ENCODE measurements at regions not wholly inside any gene's neighbourhood (a gene's known extent, or its start where the extent isn't known, plus 50 kb on each side); places are given as distances from the start of the nearest gene placed in this dataset.

- no peaks in the 10 kb centered on the region for H3K79me1 ChIP-seq (ENCODE audit: insufficient read depth, low read depth, low read length, poor library complexity, severe bottlenecking)
- H3K27ac Mint-ChIP-seq = no peak overlapping the region
- H3K9me3 Mint-ChIP-seq = peaks cover 0 to 13% of the 10 kb centered on the region in 2 experiments; a peak in 3 of 5 replicates
- H3K36me3 Mint-ChIP-seq (ENCODE audit: insufficient read depth in 1 of 3, low read depth in 3 of 3) = peaks cover 0 to 4% (median 0%) of the 10 kb centered on the region in 3 experiments; a peak in 3 of 7 replicates
- no peaks in the 10 kb centered on the region for H3K27me3 ChIP-seq (ENCODE audit: insufficient read depth, low read length)
- H3K4me2 ChIP-seq (ENCODE audit: insufficient read depth, insufficient read length, low read length) = no peak overlapping the region
- no peaks in the 10 kb centered on the region for H3K4me1 ChIP-seq (ENCODE audit: insufficient read depth, low read length)
- no peak overlapping the region for H4K91ac ChIP-seq (ENCODE audit: insufficient read length, low read depth, low read length)
- H2BK120ac ChIP-seq (ENCODE audit: low read depth, low read length, poor library complexity, severe bottlenecking) = no peak overlapping the region
- no peak overlapping the region for H3K56ac ChIP-seq (ENCODE audit: insufficient read length, low read depth, low read length)
- H3K27me3 Mint-ChIP-seq (ENCODE audit: low read depth) = no peaks in the 10 kb centered on the region
- no peak overlapping the region for H4K8ac ChIP-seq (replicated peaks; ENCODE audit: insufficient read length, low read depth, low read length)
- H2AFZ ChIP-seq (ENCODE audit: low read length) = no peak overlapping the region
- H2AK5ac ChIP-seq (ENCODE audit: insufficient read length, low read length) = no peak overlapping the region
- DNase-seq = no peak
- no peak overlapping the region for H4K5ac ChIP-seq (ENCODE audit: insufficient read length, low read depth, low read length)
- H3K4me3 Mint-ChIP-seq = no peak overlapping the region
- no peaks in the 10 kb centered on the region for H3K23me2 ChIP-seq (ENCODE audit: insufficient read length, low read depth, low read length, poor library complexity, severe bottlenecking)
- no peak overlapping the region for H3K18ac ChIP-seq (ENCODE audit: insufficient read length, low read depth, low read length)
- H2BK5ac ChIP-seq (ENCODE audit: insufficient read length, low read length) = no peak overlapping the region
- no peak overlapping the region for H3K27ac ChIP-seq (ENCODE audit: insufficient read length, low read depth, low read length)
- no peak overlapping the region for H2BK20ac ChIP-seq (ENCODE audit: low read depth, low read length, poor library complexity, severe bottlenecking)
- no peak overlapping the region for H3T11ph ChIP-seq (ENCODE audit: low read length)
- H3K4ac ChIP-seq (ENCODE audit: low read depth, low read length) = no peak overlapping the region
- TF ChIP-seq CTCF (conservative IDR thresholded peaks at IDR 0.05) = no peak
- no peaks in the 10 kb centered on the region for H3K9me3 ChIP-seq (ENCODE audit: control insufficient read depth, low read depth, low read length)
- H3K9ac ChIP-seq (ENCODE audit: extremely low read depth, insufficient read length, low read length) = no peak overlapping the region
- H3K79me2 ChIP-seq (ENCODE audit: insufficient read depth, low read length) = no peaks in the 10 kb centered on the region
- H2BK12ac ChIP-seq (ENCODE audit: insufficient read length, low read depth, low read length) = no peak overlapping the region
- WGBS (ENCODE audit: extremely low coverage, insufficient read length, low lambda C conversion rate) = no CpG with 5 or more reads among the region's 2 CpGs
- H2BK15ac ChIP-seq (ENCODE audit: low read depth, low read length) = no peak overlapping the region
- H3K23ac ChIP-seq (ENCODE audit: insufficient read length, low read depth, low read length) = no peak overlapping the region
- H3K14ac ChIP-seq (ENCODE audit: insufficient read depth, low read length) = no peak overlapping the region
- H3K4me1 Mint-ChIP-seq = no peaks in the 10 kb centered on the region; a peak in 1 of 4 replicates
- no peaks in the 10 kb centered on the region for H4K20me1 ChIP-seq (ENCODE audit: control insufficient read depth, insufficient read depth, insufficient read length)
Observed at GRCh38 chr5:27491047-27491446, 452.7 kb upstream of the CDH9 start.

All from H9 (cell line).